GM13976 (cell line): ENCODE measurements at regions not wholly inside any gene's neighbourhood (a gene's known extent, or its start where the extent isn't known, plus 50 kb on each side); places are given as distances from the start of the nearest gene placed in this dataset.
"Not testable (repeated sequence)": the region's sequence is repeated elsewhere in the genome, so short reads cannot be mapped to it uniquely, and the experiment has no call there.

ENCODE experiments used
- DNase-seq: peaks from one replicate; pipeline ENCODE4 v3.0.0; 2012; ENCODE audit warnings: low spot score
- in situ Hi-C: fragments of 300-500 bp; cut with MboI; formaldehyde crosslinking; loops from one replicate; pipeline ENCODE4 v1.12.0; 2022; ENCODE audit warnings: low sequenced_read_pairs, mixed read lengths, inconsistent platforms; ENCODE audit not compliant: unreplicated experiment
- TF ChIP-seq, protein P1 (sequence below): IDR thresholded peaks from 2 replicates; pipeline ENCODE4 v1.5.1; 2012; ENCODE audit warnings: borderline replicate concordance, mild to moderate bottlenecking; ENCODE audit not compliant: insufficient read depth; ENCODE audit errors: extremely low read depth, missing control alignments, control extremely low read depth

DNA sequence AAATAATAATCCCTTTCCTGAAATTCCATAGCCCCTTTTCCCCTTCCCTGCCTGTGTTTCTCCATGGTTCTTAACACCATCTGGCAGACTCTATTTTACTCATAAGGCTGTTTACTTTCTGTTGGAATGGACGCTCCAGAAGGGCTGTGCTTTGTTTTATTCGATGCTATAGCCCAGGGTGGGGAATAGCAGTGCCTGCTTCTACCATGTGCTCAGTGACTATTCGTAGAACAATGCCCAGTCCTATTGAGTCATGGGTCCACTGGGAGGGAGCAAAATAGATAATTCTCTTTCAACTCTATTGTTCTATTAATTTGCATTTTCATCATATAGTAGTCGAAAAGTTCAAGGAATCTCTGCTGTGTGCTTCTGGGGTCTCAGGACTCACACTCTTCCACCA, 565.1 kb downstream of the C6orf118 start:
- TF ChIP-seq, protein P1, sequence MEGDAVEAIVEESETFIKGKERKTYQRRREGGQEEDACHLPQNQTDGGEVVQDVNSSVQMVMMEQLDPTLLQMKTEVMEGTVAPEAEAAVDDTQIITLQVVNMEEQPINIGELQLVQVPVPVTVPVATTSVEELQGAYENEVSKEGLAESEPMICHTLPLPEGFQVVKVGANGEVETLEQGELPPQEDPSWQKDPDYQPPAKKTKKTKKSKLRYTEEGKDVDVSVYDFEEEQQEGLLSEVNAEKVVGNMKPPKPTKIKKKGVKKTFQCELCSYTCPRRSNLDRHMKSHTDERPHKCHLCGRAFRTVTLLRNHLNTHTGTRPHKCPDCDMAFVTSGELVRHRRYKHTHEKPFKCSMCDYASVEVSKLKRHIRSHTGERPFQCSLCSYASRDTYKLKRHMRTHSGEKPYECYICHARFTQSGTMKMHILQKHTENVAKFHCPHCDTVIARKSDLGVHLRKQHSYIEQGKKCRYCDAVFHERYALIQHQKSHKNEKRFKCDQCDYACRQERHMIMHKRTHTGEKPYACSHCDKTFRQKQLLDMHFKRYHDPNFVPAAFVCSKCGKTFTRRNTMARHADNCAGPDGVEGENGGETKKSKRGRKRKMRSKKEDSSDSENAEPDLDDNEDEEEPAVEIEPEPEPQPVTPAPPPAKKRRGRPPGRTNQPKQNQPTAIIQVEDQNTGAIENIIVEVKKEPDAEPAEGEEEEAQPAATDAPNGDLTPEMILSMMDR, result no peak
- no peak for DNase-seq
- in situ Hi-C loops, result no loop called here

DNA sequence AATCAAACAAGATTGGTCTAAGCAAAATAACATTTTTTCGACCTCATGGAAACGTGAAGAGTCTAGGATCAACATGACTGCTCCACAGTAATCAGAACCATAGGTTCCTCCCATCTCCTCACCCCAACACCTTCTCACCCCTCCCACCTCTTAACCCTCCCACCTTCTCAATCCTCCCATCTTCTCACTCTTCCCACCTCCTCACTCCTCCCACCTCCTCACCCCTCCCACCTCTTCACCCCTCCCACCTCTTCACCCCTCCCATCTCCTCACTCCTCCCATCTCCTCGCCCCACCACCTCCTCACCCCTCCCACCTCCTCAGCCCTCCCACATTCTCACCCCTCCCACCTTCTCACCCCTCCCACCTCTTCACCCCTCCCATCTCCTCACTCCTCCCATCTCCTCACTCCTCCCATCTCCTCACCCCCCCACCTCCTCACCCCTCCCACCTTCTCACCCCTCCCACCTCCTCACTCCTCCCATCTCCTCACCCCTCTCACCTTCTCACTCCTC, 567.4 kb downstream of the C6orf118 start:
- DNase-seq, result no peak
- TF ChIP-seq, protein P1, result no peak
- in situ Hi-C loops, result no loop called here

DNA sequence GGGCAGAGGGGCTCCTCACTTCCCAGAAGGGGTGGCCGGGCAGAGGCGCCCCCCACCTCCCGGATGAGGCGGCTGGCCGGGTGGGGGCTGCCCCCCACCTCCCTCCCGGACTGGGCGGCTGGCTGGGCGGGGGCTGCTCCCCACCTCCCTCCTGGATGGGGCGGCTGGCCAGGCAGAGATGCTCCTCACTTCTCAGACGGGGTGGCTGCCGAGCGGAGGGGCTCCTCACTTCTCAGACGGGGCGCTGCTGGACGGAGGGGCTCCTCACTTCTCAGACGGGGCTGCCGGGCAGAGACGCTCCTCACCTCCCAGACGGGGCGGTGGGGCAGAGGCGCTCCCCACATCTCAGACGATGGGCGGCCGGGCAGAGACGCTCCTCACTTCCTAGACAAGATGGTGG, 573.3 kb downstream of the C6orf118 start:
- DNase-seq, in situ Hi-C loops: not testable (repeated sequence)

DNA sequence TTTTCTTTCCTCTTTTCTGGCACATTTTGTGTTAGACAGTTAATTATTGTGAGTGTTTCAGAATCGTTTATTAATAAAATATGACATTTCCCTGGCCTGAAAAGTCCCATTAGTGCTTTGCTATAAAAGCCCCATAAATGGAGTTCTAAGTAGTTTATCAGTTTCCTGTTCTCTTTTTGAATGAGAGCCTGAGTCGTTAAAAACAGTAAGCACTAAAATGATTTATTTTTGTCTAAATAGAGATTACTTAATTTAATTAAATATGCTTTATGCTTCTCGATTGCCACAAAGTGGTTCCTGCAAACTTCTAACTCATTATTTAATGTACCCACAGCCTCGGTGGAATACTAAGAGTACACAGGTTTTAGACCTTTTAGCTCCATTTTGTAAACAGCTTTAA, 577.9 kb downstream of the C6orf118 start:
- DNase-seq, result no peak
- in situ Hi-C loops, result no loop called here
- TF ChIP-seq, protein P1, result no peak

DNA sequence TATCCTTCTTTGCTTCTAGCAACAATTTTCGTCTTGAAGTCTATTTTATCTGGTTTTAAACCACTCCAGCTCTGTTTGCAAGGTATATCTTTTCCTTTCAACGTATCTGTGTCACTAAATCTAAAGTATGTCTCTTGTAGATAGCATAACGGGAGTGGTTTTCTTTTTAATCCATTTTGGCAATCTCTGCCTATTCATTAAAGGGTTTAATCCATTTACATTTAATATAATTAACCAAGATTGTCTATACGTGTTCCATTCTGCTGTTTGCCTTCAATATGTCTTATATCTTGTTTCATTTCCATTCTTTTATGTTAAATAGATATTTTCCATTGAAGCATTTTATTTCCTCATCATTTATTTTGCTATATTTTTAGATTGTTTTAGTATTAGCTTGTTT, 587.9 kb downstream of the C6orf118 start:
- in situ Hi-C loops, result no loop called here
- no peak for DNase-seq
- TF ChIP-seq, protein P1, result no peak

DNA sequence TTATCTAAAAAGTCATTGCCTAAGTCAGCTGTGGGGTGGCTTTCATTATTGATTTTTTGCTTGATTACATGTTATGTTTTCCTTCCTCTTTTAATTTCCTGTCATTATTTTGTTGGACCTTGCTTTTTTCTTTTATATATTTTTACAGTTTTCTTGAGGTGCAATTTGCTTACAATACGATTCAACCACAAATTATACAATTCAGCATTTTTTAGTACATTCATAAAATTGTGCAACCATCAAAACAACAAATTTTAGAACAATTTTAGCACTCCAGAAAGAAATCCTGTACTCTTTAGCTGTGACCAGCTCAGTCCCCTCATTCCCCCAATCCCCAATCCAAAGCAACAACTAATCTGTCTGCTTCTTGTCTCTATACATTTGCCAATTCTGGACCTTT, 608.9 kb downstream of the C6orf118 start:
- no peak for DNase-seq
- in situ Hi-C loops, result no loop called here
- TF ChIP-seq, protein P1, result no peak

DNA sequence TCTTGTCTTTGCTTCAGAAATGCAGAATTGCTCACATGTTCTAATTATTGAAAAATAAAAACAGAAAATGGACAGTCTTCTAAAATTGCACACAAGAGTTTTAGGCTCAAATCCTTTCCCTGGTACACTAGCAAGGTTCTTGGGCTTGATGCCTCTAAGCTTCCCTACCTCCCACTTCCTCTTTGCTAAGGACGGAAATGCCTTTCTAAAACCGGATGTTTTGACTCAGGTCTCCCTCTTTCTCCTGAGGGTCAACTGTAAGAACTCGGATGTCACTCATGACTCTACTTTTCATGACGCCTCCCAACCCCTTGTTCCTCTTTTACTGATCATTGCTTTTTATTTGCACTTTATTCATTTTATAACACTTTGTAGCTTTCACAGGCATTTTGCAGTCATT, 613.5 kb downstream of the C6orf118 start:
- DNase-seq, result no peak
- in situ Hi-C loops, result no loop called here
- TF ChIP-seq, protein P1, result no peak
